Fibroblast of lung (primary cell): ENCODE measurements at regions not wholly inside any gene's neighbourhood (a gene's known extent, or its start where the extent isn't known, plus 50 kb on each side); places are given as distances from the start of the nearest gene placed in this dataset.

Experiments
- DNase-seq, 2 donors: peaks; one replicate each; pipeline versions ENCODE4 v3.0.0 to v3.0.0-alpha.2; 2010; ENCODE audit warnings: low read depth in 2 of 2
- H2AFZ ChIP-seq: 2 replicates; pipeline ENCODE4 v1.5.1; 2012; ENCODE audit warnings: low read length, control low read depth, inconsistent platforms
- H3K27ac ChIP-seq: 2 replicates; pipeline ENCODE4 v1.5.1; 2011; ENCODE audit warnings: low read length, control low read depth; ENCODE audit not compliant: insufficient read depth
- H3K27me3 ChIP-seq: 2 replicates; pipeline ENCODE4 v1.5.1; 2011; ENCODE audit warnings: mild to moderate bottlenecking, low read length; ENCODE audit not compliant: control insufficient read depth, insufficient read depth
- H3K36me3 ChIP-seq: 2 replicates; pipeline ENCODE4 v1.5.1; 2011; ENCODE audit warnings: low read length; ENCODE audit not compliant: control insufficient read depth, insufficient read depth
- H3K4me1 ChIP-seq: 2 replicates; pipeline ENCODE4 v1.5.1; 2011; ENCODE audit warnings: low read length; ENCODE audit not compliant: control insufficient read depth, insufficient read depth; ENCODE audit errors: extremely low read depth
- H3K4me2 ChIP-seq: 2 replicates; pipeline ENCODE4 v1.5.1; 2011; ENCODE audit warnings: low read length, control low read depth; ENCODE audit not compliant: insufficient read depth; ENCODE audit errors: extremely low read depth
- H3K4me3 ChIP-seq, 4 experiments: fragments of 200-600 bp in 1 of 4; sonication (generic) in 1 of 4; replicated peaks in 1 of 4; 2 replicates each; pipeline ENCODE4 v1.5.1; 2011 to 2016; ENCODE audit warnings: low read length in 4 of 4, low read depth in 3 of 4, mild to moderate bottlenecking in 3 of 4, control low read depth in 2 of 4, inconsistent platforms in 1 of 4, mixed read lengths in 1 of 4; ENCODE audit not compliant: insufficient read depth in 1 of 4; ENCODE audit errors: control extremely low read depth in 1 of 4
- H3K79me2 ChIP-seq: 2 replicates; pipeline ENCODE4 v1.5.1; 2012; ENCODE audit warnings: mild to moderate bottlenecking, low read length, inconsistent platforms; ENCODE audit not compliant: control insufficient read depth, insufficient read depth
- H3K9ac ChIP-seq: 2 replicates; pipeline ENCODE4 v1.5.1; 2011; ENCODE audit warnings: mild to moderate bottlenecking, low read length, control low read depth; ENCODE audit not compliant: insufficient read depth
- H3K9me3 ChIP-seq: 2 replicates; pipeline ENCODE4 v1.5.1; 2012; ENCODE audit warnings: low read depth, low read length; ENCODE audit not compliant: control insufficient read depth, insufficient read depth
- H4K20me1 ChIP-seq: 2 replicates; pipeline ENCODE4 v1.5.1; 2011; ENCODE audit warnings: low read length; ENCODE audit not compliant: control insufficient read depth, insufficient read depth; ENCODE audit errors: extremely low read depth
- EZH2 ChIP-seq: IDR thresholded peaks from 2 replicates; pipeline ENCODE4 v1.5.1; 2012; ENCODE audit warnings: low read length, control low read depth, mild to moderate bottlenecking; ENCODE audit errors: missing control alignments
- TF ChIP-seq, protein P1 (sequence below), 2 donors: IDR thresholded peaks in 1 of 2; conservative IDR thresholded peaks in 1 of 2; 1 replicate in 1 of 2; 2 replicates in 1 of 2; pipeline ENCODE4 v1.5.1; 2011 to 2012; ENCODE audit warnings: low read length in 2 of 2, control low read depth in 1 of 2, inconsistent platforms in 1 of 2, low read depth in 1 of 2, mild to moderate bottlenecking in 1 of 2

DNA sequence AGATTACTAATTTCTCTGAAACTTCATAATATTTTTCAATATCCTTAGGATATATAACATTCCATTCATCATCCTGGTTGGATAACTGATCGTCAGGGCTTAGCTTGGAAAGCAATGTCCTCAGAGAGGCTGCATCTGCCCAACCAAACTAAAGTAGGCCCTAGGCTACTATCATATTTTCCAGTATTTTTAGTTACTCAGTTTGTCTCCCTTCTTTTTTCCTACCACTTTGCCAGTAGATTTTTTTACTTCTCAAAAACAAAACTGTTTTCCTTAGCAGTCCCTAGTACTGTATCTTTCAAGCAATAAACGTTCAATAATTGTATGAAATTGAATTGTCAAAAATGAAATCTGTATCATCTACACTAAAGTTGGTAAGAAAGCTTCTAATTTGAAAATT is 452.0 kb downstream of the TFEC start:
- H4K20me1 ChIP-seq = no peaks in the 10 kb centered on the region
- TF ChIP-seq, protein P1, sequence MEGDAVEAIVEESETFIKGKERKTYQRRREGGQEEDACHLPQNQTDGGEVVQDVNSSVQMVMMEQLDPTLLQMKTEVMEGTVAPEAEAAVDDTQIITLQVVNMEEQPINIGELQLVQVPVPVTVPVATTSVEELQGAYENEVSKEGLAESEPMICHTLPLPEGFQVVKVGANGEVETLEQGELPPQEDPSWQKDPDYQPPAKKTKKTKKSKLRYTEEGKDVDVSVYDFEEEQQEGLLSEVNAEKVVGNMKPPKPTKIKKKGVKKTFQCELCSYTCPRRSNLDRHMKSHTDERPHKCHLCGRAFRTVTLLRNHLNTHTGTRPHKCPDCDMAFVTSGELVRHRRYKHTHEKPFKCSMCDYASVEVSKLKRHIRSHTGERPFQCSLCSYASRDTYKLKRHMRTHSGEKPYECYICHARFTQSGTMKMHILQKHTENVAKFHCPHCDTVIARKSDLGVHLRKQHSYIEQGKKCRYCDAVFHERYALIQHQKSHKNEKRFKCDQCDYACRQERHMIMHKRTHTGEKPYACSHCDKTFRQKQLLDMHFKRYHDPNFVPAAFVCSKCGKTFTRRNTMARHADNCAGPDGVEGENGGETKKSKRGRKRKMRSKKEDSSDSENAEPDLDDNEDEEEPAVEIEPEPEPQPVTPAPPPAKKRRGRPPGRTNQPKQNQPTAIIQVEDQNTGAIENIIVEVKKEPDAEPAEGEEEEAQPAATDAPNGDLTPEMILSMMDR (conservative IDR thresholded peaks at IDR 0.05 in 1 of 2, IDR thresholded peaks at IDR 0.05 in 1 of 2; ENCODE audit: low read depth in 1 of 2, low read length in 2 of 2) = no peak
- TF ChIP-seq EZH2 = no peak

DNA sequence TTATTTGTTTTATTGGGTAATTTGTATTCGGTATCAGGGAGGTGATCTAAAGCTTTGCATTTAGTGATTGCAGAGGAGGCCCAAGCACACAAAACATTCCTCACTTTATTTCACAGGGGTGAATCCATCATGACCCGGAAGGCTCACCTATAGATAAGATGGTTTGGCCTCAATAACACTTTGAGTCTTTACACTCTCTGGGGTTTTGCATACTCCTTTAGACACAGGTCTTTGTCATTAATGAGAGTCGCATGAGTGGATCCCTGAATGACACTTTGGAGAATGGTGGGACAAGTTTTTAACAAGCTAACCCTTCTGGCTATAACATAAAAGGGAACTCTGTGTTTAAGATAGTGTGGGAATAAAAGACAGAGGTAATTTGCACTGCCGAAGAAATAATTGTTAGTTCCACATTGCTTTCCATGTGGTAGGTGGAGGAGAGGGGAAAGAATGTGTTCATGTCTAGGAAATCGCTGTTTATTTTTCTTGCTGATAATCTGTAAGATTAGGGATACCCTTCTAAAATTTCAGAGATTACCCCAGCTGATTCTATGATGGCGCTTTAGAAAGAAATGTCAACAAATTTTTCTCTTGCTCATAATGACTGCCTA is 455.8 kb downstream of the TFEC start:
- Histone ChIP-seq H3K27ac (no peak overlapping the region), H3K36me3 (no peaks in the 10 kb centered on the region), H2AFZ (no peak overlapping the region), H3K79me2 (no peaks in the 10 kb centered on the region), H3K4me3 (no peak overlapping the region), H3K9ac (no peak overlapping the region), H3K4me2 (no peak overlapping the region), H3K9me3 (no peaks in the 10 kb centered on the region), H3K4me1 (no peaks in the 10 kb centered on the region), H3K27me3 (no peaks in the 10 kb centered on the region), H4K20me1 (no peaks in the 10 kb centered on the region)
- DNase-seq = no peak
- TF ChIP-seq, protein P1 (conservative IDR thresholded peaks at IDR 0.05 in 1 of 2, IDR thresholded peaks at IDR 0.05 in 1 of 2; ENCODE audit: low read depth in 1 of 2, low read length in 2 of 2) = no peak
- no peak for TF ChIP-seq EZH2

More for the DNA sequence above, 452.0 kb downstream of the TFEC start:
- Histone ChIP-seq H2AFZ (no peak overlapping the region), H3K4me3 (no peak overlapping the region), H3K9ac (no peak overlapping the region), H3K27ac (no peak overlapping the region), H3K4me1 (no peaks in the 10 kb centered on the region), H3K4me2 (no peak overlapping the region), H3K79me2 (no peaks in the 10 kb centered on the region), H3K27me3 (no peaks in the 10 kb centered on the region), H3K36me3 (no peaks in the 10 kb centered on the region), H3K9me3 (no peaks in the 10 kb centered on the region)
- DNase-seq = no peak

- Histone ChIP-seq H3K4me2 (no peak overlapping the region), H3K4me1 (no peaks in the 10 kb centered on the region), H3K27me3 (no peaks in the 10 kb centered on the region)
These were observed 458.5 kb downstream of the TFEC start for GRCh38 chr7:115572111-115572510.

More at GRCh38 chr7:115572111-115572510, 458.5 kb downstream of the TFEC start:
- Histone ChIP-seq H4K20me1 (no peaks in the 10 kb centered on the region), H3K9me3 (no peaks in the 10 kb centered on the region), H3K36me3 (no peaks in the 10 kb centered on the region), H3K79me2 (no peaks in the 10 kb centered on the region), H3K9ac (no peak overlapping the region), H2AFZ (no peak overlapping the region), H3K27ac (no peak overlapping the region), H3K4me3 (no peak overlapping the region)
- no peak for DNase-seq
- TF ChIP-seq, protein P1 (conservative IDR thresholded peaks at IDR 0.05 in 1 of 2, IDR thresholded peaks at IDR 0.05 in 1 of 2; ENCODE audit: low read depth in 1 of 2, low read length in 2 of 2) = no peak
- no peak for TF ChIP-seq EZH2
